ENCODE measurements at regions not wholly inside any gene's neighbourhood (a gene's known extent, or its start where the extent isn't known, plus 50 kb on each side); places are given as distances from the start of the nearest gene placed in this dataset.

- TF ChIP-seq POLR2A (IDR thresholded peaks at IDR 0.05) (no peak), CTCF (IDR thresholded peaks at IDR 0.05) (no peak)
Measured at GRCh38 chr2:46844443-46844842, 71.2 kb downstream of the MCFD2 start.
